Activated CD4-positive, alpha-beta T cell treated with anti-CD3 and anti-CD28 coated beads, Interleukin-2, amount 10 ng/mL, durations not matched to agents 24 days and 14 days (primary cell): ENCODE measurements at regions not wholly inside any gene's neighbourhood (a gene's known extent, or its start where the extent isn't known, plus 50 kb on each side); places are given as distances from the start of the nearest gene placed in this dataset.

Experiments
- DNase-seq: peaks from one replicate; pipeline ENCODE4 v3.0.0; 2022
- H3K27ac Mint-ChIP-seq: one replicate; pipeline ENCODE4 v1.8.0; 2022; ENCODE audit warnings: mild to moderate bottlenecking, mixed read lengths
- H3K27me3 Mint-ChIP-seq: one replicate; pipeline ENCODE4 v1.8.0; 2022; ENCODE audit warnings: mixed read lengths
- H3K36me3 Mint-ChIP-seq: one replicate; pipeline ENCODE4 v1.8.0; 2022; ENCODE audit warnings: low read depth, mild to moderate bottlenecking, mixed read lengths
- H3K4me1 Mint-ChIP-seq: one replicate; pipeline ENCODE4 v1.8.0; 2021; ENCODE audit warnings: mixed read lengths
- H3K4me3 Mint-ChIP-seq: one replicate; pipeline ENCODE4 v1.8.0; 2022; ENCODE audit warnings: mild to moderate bottlenecking, moderate library complexity, mixed read lengths
- H3K9me3 Mint-ChIP-seq: one replicate; pipeline ENCODE4 v1.8.0; 2021; ENCODE audit warnings: mixed read lengths
- intact Hi-C: fragments of 100-400 bp; cut with micrococcal nuclease; formaldehyde crosslinking; loops from one replicate; pipeline ENCODE4 v1.15.1; 2023

DNA sequence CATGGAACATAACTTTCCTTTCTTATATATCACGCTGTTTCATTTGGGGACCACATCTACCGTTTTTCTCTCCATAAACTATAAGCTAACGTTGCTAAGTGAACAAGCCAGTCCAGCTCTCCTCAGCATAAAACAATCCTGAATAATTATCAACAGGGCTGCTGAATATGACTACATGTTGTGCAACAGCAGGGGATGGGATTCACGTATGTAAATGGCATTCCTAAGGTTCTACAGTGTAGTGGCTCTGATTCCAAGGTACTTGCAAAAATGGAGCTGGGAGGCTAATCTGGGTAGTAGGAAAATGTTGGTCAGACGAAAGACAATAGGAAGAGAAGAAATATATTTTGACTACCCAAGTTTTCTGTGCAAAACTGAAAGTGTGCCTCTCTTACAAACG is 262.8 kb downstream of the RWDD3 start:
- Mint-ChIP-seq H3K9me3 (no peaks in the 10 kb centered on the region), H3K36me3 (no peaks in the 10 kb centered on the region), H3K4me3 (no peak overlapping the region), H3K27ac (no peak overlapping the region), H3K4me1 (no peaks in the 10 kb centered on the region), H3K27me3 (no peaks in the 10 kb centered on the region)
- intact Hi-C loops = no loop called here
- no peak for DNase-seq

DNA sequence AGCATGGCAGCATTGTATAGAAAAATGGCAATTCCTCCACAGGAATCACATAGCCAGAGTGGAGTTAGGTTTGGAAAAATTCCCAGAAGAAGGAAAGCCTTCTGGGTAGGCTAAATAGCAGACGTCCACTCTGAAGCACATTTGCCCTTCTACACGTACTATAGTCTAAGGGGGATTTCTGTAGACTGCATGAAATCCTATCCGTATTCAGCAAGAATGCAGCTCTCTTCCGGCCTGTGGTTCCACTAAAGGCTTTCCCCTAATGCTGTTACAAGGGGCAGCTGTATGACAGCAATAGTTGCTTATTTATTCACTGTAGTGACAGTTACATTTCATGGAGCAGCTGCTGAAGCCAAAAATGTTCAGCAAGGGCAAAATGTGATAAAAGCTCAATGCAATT is 263.6 kb downstream of the RWDD3 start:
- Mint-ChIP-seq H3K36me3 (no peaks in the 10 kb centered on the region), H3K27me3 (no peaks in the 10 kb centered on the region), H3K9me3 (no peaks in the 10 kb centered on the region), H3K27ac (no peak overlapping the region), H3K4me1 (no peaks in the 10 kb centered on the region), H3K4me3 (no peak overlapping the region)
- no peak for DNase-seq
- intact Hi-C loops = no loop called here

DNA sequence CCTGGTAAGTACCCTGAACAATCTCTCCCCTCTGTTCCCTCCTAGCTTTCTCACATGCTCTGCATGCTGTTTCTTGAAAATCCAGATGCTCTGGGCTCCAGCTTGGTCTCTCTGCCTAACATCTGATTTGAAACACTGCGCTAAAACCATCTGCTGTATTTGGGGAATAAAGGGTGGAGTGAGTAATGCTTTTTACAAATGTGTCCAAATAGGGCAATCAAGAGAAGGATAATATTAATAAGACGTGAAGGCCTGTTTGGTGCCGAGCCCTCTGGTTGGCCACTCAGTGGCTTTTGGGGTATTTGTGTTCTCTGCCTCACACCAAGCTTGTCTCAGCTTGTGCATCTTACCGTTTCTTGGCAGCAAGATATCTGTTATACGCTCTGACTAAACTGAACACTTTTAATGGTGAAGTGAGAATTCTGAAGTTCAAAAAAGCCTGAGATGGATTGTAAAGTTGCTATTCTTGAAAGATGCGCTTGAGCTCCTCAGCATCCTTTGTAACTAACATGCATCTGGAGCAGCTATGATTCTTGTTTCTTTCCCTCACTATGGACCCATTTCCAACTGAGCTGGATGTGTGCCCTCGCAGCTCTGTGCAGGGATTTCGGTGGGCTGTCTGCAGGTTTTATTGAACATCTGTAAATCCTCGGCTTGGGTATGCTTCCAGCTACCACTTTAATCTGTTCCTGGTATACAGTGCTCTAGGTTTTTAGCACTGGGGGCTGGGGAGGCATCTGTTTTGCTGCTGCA is 269.4 kb downstream of the RWDD3 start:
- Mint-ChIP-seq H3K4me3 (no peak overlapping the region), H3K9me3 (no peaks in the 10 kb centered on the region), H3K4me1 (no peaks in the 10 kb centered on the region), H3K36me3 (no peaks in the 10 kb centered on the region), H3K27ac (no peak overlapping the region), H3K27me3 (no peaks in the 10 kb centered on the region)
- intact Hi-C loops = no loop called here
- DNase-seq = no peak

DNA sequence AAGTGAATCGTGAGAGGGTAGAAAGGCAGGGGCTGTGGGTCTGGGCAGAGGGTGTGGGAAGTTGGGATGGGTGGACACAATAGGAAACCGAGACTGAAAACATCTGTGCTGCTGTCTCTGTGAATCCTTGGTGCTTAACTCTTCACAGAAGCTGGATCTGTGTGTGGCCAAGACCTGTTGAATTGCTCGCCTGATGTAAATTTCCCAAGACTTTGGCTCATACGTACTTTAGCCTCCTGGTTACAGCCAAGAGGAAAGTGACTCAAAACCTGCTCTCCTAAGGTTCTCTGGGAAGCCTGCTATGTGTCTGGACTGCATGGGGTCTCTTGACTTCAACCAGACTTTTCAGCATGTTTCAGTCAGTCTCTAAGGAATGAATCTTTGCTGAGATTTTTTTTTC is 270.3 kb downstream of the RWDD3 start:
- Mint-ChIP-seq H3K27me3 (no peaks in the 10 kb centered on the region), H3K4me3 (no peak overlapping the region), H3K27ac (no peak overlapping the region), H3K4me1 (no peaks in the 10 kb centered on the region), H3K9me3 (no peaks in the 10 kb centered on the region), H3K36me3 (no peaks in the 10 kb centered on the region)
- intact Hi-C loops = no loop called here
- no peak for DNase-seq

DNA sequence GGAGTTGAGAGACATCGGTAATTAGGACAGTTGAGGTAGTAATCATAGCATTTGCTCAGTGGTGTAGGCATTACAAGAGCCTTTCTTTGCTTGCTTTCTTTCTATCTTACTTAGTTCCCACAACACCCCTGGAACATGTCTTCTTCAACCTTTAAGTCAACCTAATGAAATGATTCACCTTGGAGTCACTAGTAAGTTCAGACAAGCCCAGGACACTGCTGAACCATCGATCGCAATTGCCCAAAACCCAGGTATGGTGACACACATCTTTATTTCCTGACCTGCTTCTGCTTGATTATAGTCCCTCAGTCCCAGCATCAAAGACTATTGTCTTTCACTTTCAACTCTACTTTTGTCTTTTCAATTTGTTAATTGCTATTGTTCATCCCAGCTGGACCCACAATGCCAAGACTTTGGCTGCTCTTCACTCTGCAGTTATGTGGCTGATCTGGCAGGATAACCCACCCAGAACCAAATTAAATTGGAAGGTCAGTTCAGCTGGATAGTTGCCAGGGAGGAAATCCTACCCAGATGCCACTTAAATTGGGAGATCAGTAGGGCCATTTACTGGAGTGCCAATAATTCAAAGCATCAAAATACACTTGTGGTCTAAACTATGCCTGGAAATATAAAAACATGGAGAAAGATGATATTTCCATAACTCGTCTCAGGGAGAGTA is 272.9 kb downstream of the RWDD3 start:
- Mint-ChIP-seq H3K27me3 (no peaks in the 10 kb centered on the region), H3K9me3 (no peaks in the 10 kb centered on the region)

DNA sequence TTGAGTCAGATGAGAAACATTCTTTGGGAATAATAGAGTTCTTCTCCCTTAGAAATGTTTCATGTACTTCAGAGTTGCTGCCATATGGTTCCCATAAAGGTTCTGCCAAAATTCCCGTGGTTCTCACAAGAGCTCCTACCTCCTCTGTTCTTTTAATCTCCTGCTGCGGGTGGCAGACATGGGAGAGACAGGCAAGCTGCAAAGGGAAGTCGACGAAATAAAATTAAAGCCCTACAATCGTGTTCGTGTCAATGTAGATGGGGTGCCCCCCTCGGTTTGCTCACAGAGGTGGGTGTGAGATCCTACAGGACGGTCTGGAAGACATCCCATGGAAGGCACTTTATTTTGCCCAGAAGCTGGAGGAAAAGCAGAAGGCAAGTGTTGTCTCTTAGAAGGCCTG is 276.0 kb downstream of the RWDD3 start:
- intact Hi-C loops = no loop called here

More for the DNA sequence above, 272.9 kb downstream of the RWDD3 start:
- DNase-seq = no peak
- Mint-ChIP-seq H3K4me3 (no peak overlapping the region), H3K27ac (no peak overlapping the region), H3K36me3 (no peaks in the 10 kb centered on the region), H3K4me1 (no peaks in the 10 kb centered on the region)
- intact Hi-C loops = no loop called here

DNA sequence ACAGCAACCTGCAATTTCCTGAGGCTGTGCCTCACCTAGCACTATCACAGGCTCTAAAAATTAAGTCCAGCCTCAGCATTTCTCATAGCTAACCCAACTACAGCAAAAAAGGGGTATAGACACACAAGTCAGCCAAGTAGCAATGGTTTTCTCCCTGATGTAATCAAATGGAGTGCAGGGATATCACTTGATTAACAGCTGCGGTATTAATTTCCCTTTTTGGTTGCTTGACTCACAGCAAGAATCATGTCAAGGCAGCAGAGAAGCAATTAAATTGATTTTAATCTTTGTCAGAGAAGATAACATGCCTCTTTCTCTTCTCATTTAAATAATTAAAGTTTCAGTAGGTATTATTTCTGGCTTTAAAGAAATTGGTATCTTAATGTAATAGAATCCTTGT is 278.9 kb downstream of the RWDD3 start:
- H3K4me1 Mint-ChIP-seq = no peaks in the 10 kb centered on the region
- intact Hi-C loops = no loop called here
- H3K27me3 Mint-ChIP-seq = no peaks in the 10 kb centered on the region
- DNase-seq = no peak
- H3K27ac Mint-ChIP-seq = no peak overlapping the region
- no peaks in the 10 kb centered on the region for H3K36me3 Mint-ChIP-seq
- no peak overlapping the region for H3K4me3 Mint-ChIP-seq
- peaks cover 3% of the 10 kb centered on the region for H3K9me3 Mint-ChIP-seq

More for the DNA sequence above, 276.0 kb downstream of the RWDD3 start:
- Mint-ChIP-seq H3K4me3 (no peak overlapping the region), H3K36me3 (no peaks in the 10 kb centered on the region), H3K27me3 (no peaks in the 10 kb centered on the region), H3K27ac (no peak overlapping the region), H3K4me1 (no peaks in the 10 kb centered on the region), H3K9me3 (no peaks in the 10 kb centered on the region)
- DNase-seq = no peak

DNA sequence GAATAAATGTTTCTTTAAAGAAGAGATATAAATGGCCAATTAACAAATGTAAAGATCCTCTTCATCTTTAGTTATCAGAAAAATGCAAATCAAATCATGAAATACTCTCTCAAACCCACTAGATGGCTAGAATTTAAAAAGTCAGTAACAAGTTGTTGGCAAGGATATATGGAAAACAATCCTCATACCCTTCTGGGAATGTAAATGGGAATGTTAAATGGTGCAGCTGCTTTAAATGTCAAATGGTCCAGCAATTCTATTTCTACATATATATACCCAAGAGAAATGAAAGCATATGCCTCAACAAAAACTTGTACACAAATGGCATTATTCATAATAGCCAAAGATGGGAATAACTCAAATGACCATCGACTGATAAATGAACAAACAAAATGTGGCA is 283.5 kb downstream of the RWDD3 start:
- no peak overlapping the region for H3K4me3 Mint-ChIP-seq
- intact Hi-C loops = no loop called here
- no peaks in the 10 kb centered on the region for H3K36me3 Mint-ChIP-seq
- peaks cover 3% of the 10 kb centered on the region for H3K9me3 Mint-ChIP-seq
- no peaks in the 10 kb centered on the region for H3K27me3 Mint-ChIP-seq
- H3K4me1 Mint-ChIP-seq = no peaks in the 10 kb centered on the region
- no peak for DNase-seq
- no peak overlapping the region for H3K27ac Mint-ChIP-seq

DNA sequence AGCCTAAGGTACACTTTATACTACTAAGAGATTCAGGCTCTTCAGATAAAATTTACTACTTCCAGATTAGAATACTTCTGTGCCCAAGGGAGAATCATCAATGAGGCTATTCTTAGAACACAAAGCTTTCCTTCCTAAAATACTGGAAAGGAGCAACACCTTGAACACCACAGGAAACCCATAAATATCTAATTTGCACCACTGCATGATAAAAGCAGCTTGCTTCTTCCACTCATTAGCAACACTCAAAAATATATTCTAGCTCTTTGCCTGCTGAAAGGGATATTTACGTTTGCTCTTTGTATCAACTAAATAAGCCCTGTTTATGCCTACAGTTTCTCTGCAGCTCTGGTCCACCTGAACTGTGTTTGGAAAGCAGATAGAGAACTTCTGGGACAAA is 284.3 kb downstream of the RWDD3 start:
- H3K27me3 Mint-ChIP-seq = no peaks in the 10 kb centered on the region
- DNase-seq = no peak
- no peaks in the 10 kb centered on the region for H3K4me1 Mint-ChIP-seq
- peaks cover 3% of the 10 kb centered on the region for H3K9me3 Mint-ChIP-seq
- H3K27ac Mint-ChIP-seq = no peak overlapping the region
- H3K36me3 Mint-ChIP-seq = no peaks in the 10 kb centered on the region
- no peak overlapping the region for H3K4me3 Mint-ChIP-seq
- intact Hi-C loops = no loop called here

DNA sequence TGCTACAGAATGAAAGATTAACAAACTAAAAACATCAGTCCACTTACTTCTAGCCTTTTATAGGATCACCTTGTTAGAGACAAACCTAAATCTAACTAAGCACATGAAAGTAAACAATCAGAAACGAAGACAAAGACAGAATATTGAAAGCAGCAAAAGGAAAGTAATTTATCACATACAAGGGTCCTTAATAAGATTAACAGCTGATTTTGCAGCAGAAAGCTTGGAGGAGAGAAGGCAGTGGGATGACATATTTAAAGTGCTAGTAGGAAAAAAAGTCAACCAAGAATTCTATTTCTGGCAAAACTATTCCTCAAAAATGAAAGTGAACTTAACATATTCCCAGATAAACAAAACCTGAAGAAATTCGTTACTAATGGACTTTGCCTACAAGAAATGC is 286.4 kb downstream of the RWDD3 start:
- no peaks in the 10 kb centered on the region for H3K27me3 Mint-ChIP-seq
- H3K4me1 Mint-ChIP-seq = no peaks in the 10 kb centered on the region
- H3K4me3 Mint-ChIP-seq = no peak overlapping the region
- intact Hi-C loops = no loop called here
- no peak for DNase-seq
- H3K9me3 Mint-ChIP-seq = peaks cover 10% of the 10 kb centered on the region
- no peak overlapping the region for H3K27ac Mint-ChIP-seq
- no peaks in the 10 kb centered on the region for H3K36me3 Mint-ChIP-seq

DNA sequence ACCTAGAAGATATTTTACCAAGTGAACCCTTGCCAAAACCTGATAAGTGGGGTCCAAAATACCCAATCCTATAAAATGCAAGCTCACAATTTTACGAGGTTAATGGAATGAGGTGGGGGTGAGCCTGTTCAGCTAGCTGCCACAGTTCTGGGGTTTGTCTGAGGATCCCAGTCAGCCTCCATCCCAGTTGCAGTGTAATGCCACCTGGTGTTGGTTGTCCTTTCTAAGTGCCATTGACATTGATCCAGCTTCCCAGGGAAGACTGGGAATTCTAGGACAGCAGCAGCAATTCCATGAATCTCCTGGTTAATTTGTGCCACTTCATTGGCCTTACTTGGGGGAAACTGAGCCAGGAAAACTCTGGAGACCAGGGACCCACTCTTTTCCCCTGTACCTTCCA is 298.3 kb downstream of the RWDD3 start:
- Mint-ChIP-seq H3K36me3 (no peaks in the 10 kb centered on the region), H3K9me3 (peaks cover 6% of the 10 kb centered on the region), H3K27ac (no peak overlapping the region), H3K4me1 (no peaks in the 10 kb centered on the region), H3K4me3 (no peak overlapping the region), H3K27me3 (no peaks in the 10 kb centered on the region)
- intact Hi-C loops = no loop called here
- no peak for DNase-seq

DNA sequence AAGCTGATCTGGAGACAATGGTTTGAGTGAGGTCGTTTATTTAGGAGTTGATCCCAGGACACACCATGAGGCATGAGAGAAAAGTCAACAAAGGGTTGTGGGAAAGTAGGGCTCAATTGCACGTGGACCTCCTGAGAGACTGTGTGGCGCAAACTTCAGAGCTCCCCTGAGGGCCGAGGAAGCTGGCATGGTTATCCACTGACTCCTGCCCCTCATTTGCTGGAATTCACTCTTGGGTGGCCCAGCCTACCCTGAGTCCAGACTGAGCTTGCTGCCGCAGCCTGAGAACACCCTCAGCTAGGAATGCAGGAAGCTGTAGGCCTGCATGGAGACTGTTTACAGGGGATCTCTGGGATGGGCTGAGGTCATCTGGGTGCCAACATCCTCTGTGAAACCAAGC is 301.0 kb downstream of the RWDD3 start:
- no peak for DNase-seq
- H3K9me3 Mint-ChIP-seq = no peaks in the 10 kb centered on the region
- no peaks in the 10 kb centered on the region for H3K4me1 Mint-ChIP-seq
- no peak overlapping the region for H3K27ac Mint-ChIP-seq
- H3K27me3 Mint-ChIP-seq = no peaks in the 10 kb centered on the region
- H3K4me3 Mint-ChIP-seq = no peak overlapping the region
- H3K36me3 Mint-ChIP-seq = no peaks in the 10 kb centered on the region
- intact Hi-C loops = no loop called here

DNA sequence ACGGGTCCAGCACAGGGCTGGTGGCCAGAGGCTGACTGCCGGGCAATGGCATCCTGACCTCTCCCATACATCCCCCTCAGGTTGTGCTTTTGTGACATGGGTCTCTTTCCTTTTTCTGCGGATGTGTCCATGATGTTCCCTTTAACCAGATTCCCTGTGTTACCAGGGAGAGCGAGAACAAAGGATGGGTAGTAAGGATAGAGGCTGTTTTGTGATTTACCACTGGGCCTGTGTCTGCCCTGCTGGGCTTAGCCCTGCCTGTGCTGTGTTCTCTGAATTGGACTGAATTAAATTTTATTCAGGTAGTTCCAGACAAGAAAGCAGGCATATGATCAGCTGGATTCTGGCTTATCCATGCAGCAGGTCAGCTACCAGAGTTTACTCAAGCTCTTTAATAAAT is 301.6 kb downstream of the RWDD3 start:
- intact Hi-C loops = no loop called here
- Mint-ChIP-seq H3K4me3 (no peak overlapping the region), H3K27ac (no peak overlapping the region), H3K36me3 (no peaks in the 10 kb centered on the region), H3K9me3 (no peaks in the 10 kb centered on the region), H3K4me1 (no peaks in the 10 kb centered on the region), H3K27me3 (no peaks in the 10 kb centered on the region)
- DNase-seq = no peak

DNA sequence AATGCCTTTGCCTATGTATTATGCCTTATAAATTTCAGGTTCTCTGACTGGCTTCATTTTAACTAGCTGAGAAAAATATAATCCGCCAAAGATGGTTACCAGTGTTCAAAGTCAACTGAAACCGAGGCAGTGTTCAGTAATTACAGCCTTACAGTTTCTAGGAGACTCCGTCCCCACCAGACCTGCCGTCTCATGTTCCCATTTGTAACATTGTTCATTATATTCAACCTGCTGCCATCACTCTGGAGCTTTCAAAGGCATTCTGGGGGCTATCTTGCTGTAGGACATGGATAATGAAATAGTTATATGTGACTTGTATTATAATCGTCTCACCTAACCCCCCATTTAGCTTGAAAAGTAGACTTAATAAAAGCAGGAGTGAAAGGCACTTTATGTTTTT is 302.5 kb downstream of the RWDD3 start:
- Mint-ChIP-seq H3K36me3 (no peaks in the 10 kb centered on the region), H3K27me3 (no peaks in the 10 kb centered on the region), H3K4me1 (no peaks in the 10 kb centered on the region), H3K27ac (no peak overlapping the region), H3K4me3 (no peak overlapping the region), H3K9me3 (no peaks in the 10 kb centered on the region)
- intact Hi-C loops = no loop called here
- DNase-seq = no peak

DNA sequence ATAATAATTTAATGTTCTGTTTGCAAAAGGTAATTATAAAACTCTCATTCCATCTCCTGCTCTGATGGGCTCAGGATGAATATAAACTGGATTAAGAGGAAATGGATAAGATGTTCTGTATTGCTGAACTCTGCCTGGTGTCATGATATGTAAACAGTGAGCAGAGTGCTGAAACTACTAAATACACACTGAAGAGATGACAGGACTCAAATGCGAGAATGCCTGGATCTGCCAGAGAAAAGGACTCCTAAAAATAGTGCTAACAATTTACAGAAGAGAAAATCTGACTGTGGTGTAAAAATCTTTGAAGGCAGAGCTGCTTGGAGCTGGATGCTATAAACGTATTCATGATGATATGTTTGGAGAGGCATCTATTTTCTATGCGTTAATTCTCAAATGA is 303.2 kb downstream of the RWDD3 start:
- Mint-ChIP-seq H3K27ac (no peak overlapping the region), H3K36me3 (no peaks in the 10 kb centered on the region), H3K9me3 (no peaks in the 10 kb centered on the region), H3K27me3 (no peaks in the 10 kb centered on the region), H3K4me1 (no peaks in the 10 kb centered on the region), H3K4me3 (no peak overlapping the region)
- intact Hi-C loops = no loop called here
- DNase-seq = no peak
